Body of pancreas (tissue), 4 donors: ENCODE measurements at regions not wholly inside any gene's neighbourhood (a gene's known extent, or its start where the extent isn't known, plus 50 kb on each side); places are given as distances from the start of the nearest gene placed in this dataset.

Experiments used
- POLR2A ChIP-seq, 3 donors: fragments of 450-650 bp; IDR thresholded peaks; one replicate each; pipeline ENCODE4 v1.6.1; 2016; ENCODE audit warnings: antibody characterized with exemption in 3 of 3, mild to moderate bottlenecking in 2 of 3
- TF ChIP-seq, protein P1 (sequence below), 7 experiments: fragments of 450-650 bp in 4 of 7; fragments of 200-600 bp in 3 of 7; sonication (generic) in 3 of 7; IDR thresholded peaks; one replicate each; pipeline ENCODE4 v1.5.1; 2016 to 2019; ENCODE audit warnings: antibody characterized with exemption in 7 of 7

DNA sequence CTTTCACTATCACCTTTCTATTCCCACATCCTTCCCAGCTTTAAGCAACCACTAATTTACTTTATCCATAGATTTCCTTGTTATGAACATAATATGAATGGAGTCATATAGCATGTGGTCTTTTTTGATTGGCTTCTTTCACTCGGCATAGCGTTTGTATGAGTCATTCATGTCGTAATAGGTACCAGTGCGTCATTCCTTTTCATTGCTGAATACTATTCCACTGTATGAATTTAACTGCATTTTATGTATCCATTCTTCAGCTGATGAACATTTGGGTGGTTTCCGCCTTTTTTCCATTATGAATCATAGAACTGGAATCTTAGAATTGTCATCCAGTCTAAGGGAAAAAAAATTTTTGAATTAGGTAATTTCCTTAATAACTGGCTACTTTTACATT lies 411.3 kb upstream of the AUTS2 start:
- TF ChIP-seq, protein P1, sequence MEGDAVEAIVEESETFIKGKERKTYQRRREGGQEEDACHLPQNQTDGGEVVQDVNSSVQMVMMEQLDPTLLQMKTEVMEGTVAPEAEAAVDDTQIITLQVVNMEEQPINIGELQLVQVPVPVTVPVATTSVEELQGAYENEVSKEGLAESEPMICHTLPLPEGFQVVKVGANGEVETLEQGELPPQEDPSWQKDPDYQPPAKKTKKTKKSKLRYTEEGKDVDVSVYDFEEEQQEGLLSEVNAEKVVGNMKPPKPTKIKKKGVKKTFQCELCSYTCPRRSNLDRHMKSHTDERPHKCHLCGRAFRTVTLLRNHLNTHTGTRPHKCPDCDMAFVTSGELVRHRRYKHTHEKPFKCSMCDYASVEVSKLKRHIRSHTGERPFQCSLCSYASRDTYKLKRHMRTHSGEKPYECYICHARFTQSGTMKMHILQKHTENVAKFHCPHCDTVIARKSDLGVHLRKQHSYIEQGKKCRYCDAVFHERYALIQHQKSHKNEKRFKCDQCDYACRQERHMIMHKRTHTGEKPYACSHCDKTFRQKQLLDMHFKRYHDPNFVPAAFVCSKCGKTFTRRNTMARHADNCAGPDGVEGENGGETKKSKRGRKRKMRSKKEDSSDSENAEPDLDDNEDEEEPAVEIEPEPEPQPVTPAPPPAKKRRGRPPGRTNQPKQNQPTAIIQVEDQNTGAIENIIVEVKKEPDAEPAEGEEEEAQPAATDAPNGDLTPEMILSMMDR (IDR thresholded peaks at IDR 0.05): no peak
- TF ChIP-seq POLR2A (IDR thresholded peaks at IDR 0.05): no peak
